HK-2 (cell line): ENCODE measurements at regions not wholly inside any gene's neighbourhood (a gene's known extent, or its start where the extent isn't known, plus 50 kb on each side); places are given as distances from the start of the nearest gene placed in this dataset.
"Not testable (repeated sequence)": the region's sequence is repeated elsewhere in the genome, so short reads cannot be mapped to it uniquely, and the experiment has no call there.

Source experiments
- DNase-seq: peaks from one replicate; pipeline ENCODE4 v3.0.0-alpha.2; 2018; ENCODE audit not compliant: unreplicated experiment

- no peak for DNase-seq
Measured at GRCh38 chr12:42030588-42030987, 114.1 kb downstream of the GXYLT1 start.

- DNase-seq: no peak
Measured at GRCh38 chr12:42027546-42027945, 117.1 kb downstream of the GXYLT1 start.

GRCh38 chr12:42024495-42024830 lies 120.2 kb downstream of the GXYLT1 start:
- no peak for DNase-seq

GRCh38 chr12:42023733-42024494 lies 120.8 kb downstream of the GXYLT1 start:
- peak; percentile 79 for DNase-seq

GRCh38 chr12:42021937-42022336 lies 122.7 kb downstream of the GXYLT1 start:
- DNase-seq: not testable (repeated sequence)

GRCh38 chr12:42021469-42021868 lies 123.2 kb downstream of the GXYLT1 start:
- DNase-seq: peak; percentile 46

- no peak for DNase-seq
Measured at GRCh38 chr12:42020226-42020625, 124.4 kb downstream of the GXYLT1 start.

- DNase-seq: no peak
Measured at GRCh38 chr12:42019746-42020145, 124.9 kb downstream of the GXYLT1 start.

GRCh38 chr12:42017051-42017450 lies 127.6 kb downstream of the GXYLT1 start:
- DNase-seq: no peak

GRCh38 chr12:42015051-42015461 lies 129.6 kb downstream of the GXYLT1 start:
- DNase-seq: no peak

- peak; percentile 59 for DNase-seq
Measured at GRCh38 chr12:42012501-42012900, 132.2 kb downstream of the GXYLT1 start.

- DNase-seq: no peak
Measured at GRCh38 chr12:42010715-42011114, 134.0 kb downstream of the GXYLT1 start.

- DNase-seq: no peak
Measured at GRCh38 chr12:42010257-42010656, 134.4 kb downstream of the GXYLT1 start.

GRCh38 chr12:42008996-42009395 lies 135.7 kb downstream of the GXYLT1 start:
- DNase-seq: no peak

GRCh38 chr12:42003031-42003430 lies 141.6 kb downstream of the GXYLT1 start:
- DNase-seq: no peak

- no peak for DNase-seq
Measured at GRCh38 chr12:42002563-42002962, 142.1 kb downstream of the GXYLT1 start.

GRCh38 chr12:41998436-41998835 lies 146.2 kb downstream of the GXYLT1 start:
- DNase-seq: no peak

GRCh38 chr12:41993283-41993682 lies 151.4 kb downstream of the GXYLT1 start:
- DNase-seq: no peak

GRCh38 chr12:41992692-41993215 lies 151.9 kb downstream of the GXYLT1 start:
- DNase-seq: no peak

GRCh38 chr12:41992022-41992421 lies 152.7 kb downstream of the GXYLT1 start:
- peak; percentile 59 for DNase-seq

- no peak for DNase-seq
Measured at GRCh38 chr12:41988715-41989114, 156.0 kb downstream of the GXYLT1 start.

- DNase-seq: not testable (repeated sequence)
Measured at GRCh38 chr12:41986513-41986912, 158.2 kb downstream of the GXYLT1 start.

- no peak for DNase-seq
Measured at GRCh38 chr12:41983856-41984255, 160.8 kb downstream of the GXYLT1 start.

GRCh38 chr12:41983394-41983793 lies 161.3 kb downstream of the GXYLT1 start:
- no peak for DNase-seq
